ENCODE measurements at regions not wholly inside any gene's neighbourhood (a gene's known extent, or its start where the extent isn't known, plus 50 kb on each side); places are given as distances from the start of the nearest gene placed in this dataset.

- Histone ChIP-seq H3K27ac (ENCODE audit: low read length) (no peak overlapping the region), H3K27me3 (ENCODE audit: insufficient read depth, low read length, poor library complexity) (no peaks in the 10 kb centered on the region), H4K20me1 (ENCODE audit: insufficient read depth, low read length) (no peaks in the 10 kb centered on the region), H3K9ac (ENCODE audit: low read depth, low read length) (no peak overlapping the region), H3K9me3 (ENCODE audit: insufficient read depth, low read length, severe bottlenecking) (no peaks in the 10 kb centered on the region), H3K79me2 (ENCODE audit: insufficient read depth, low read length) (no peaks in the 10 kb centered on the region), H3K4me3 (ENCODE audit: low read depth in 1 of 2, low read length in 2 of 2) (no peak overlapping the region), H3K36me3 (ENCODE audit: insufficient read depth, low read length) (no peaks in the 10 kb centered on the region), H3K4me1 (ENCODE audit: insufficient read depth, low read length) (peaks cover 6% of the 10 kb centered on the region; the same call in 1 of the 2 replicates), H2AFZ (ENCODE audit: low read depth, low read length) (no peak overlapping the region), H3K4me2 (ENCODE audit: insufficient read depth, low read length) (no peak overlapping the region)
- DNase-seq (no peak), ATAC-seq (ENCODE audit: insufficient read depth, low read depth) (no peak)
- no peak for TF ChIP-seq CTCF (IDR thresholded peaks at IDR 0.05; ENCODE audit: borderline replicate concordance, extremely low read depth, low read length, poor library complexity, severe bottlenecking)
- no peak for TF ChIP-seq EZH2 (IDR thresholded peaks at IDR 0.05; ENCODE audit: borderline replicate concordance, low read depth, low read length, severe bottlenecking)
Observed at GRCh38 chr9:109934136-109934856, 154.3 kb downstream of the PALM2AKAP2 start.

DNA sequence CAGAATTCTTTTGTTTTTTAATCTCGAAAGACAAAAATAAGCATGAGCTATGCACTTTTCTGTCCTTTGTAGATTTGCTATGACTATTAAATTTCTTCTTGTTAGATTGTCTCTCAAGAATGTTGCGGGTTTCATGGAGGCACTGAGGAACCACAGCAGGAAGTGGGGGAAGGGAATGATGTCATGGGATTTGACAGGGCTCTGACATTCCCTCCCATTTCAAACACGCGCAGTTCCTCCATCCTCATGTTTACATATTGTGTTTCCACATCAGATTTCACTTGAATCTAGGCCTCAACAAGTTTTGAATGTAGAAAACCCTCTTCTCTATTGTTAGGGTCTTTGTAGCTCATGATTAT is 154.8 kb downstream of the PALM2AKAP2 start:
- Histone ChIP-seq H3K4me2 (ENCODE audit: insufficient read depth, low read length) (no peak overlapping the region), H2AFZ (ENCODE audit: low read depth, low read length) (no peak overlapping the region)
- no peak for DNase-seq

GRCh38 chr9:109935406-109936087 is 155.5 kb downstream of the PALM2AKAP2 start:
- Histone ChIP-seq H3K9ac (ENCODE audit: low read depth, low read length) (no peak overlapping the region), H4K20me1 (ENCODE audit: insufficient read depth, low read length) (no peaks in the 10 kb centered on the region), H3K79me2 (ENCODE audit: insufficient read depth, low read length) (no peaks in the 10 kb centered on the region), H3K4me1 (ENCODE audit: insufficient read depth, low read length) (peaks cover 6% of the 10 kb centered on the region; the same call in 1 of the 2 replicates), H3K9me3 (ENCODE audit: insufficient read depth, low read length, severe bottlenecking) (no peaks in the 10 kb centered on the region), H3K27ac (ENCODE audit: low read length) (no peak overlapping the region), H3K4me3 (ENCODE audit: low read depth in 1 of 2, low read length in 2 of 2) (no peak overlapping the region), H2AFZ (ENCODE audit: low read depth, low read length) (no peak overlapping the region), H3K4me2 (ENCODE audit: insufficient read depth, low read length) (no peak overlapping the region), H3K27me3 (ENCODE audit: insufficient read depth, low read length, poor library complexity) (no peaks in the 10 kb centered on the region), H3K36me3 (ENCODE audit: insufficient read depth, low read length) (no peaks in the 10 kb centered on the region)
- TF ChIP-seq CTCF (IDR thresholded peaks at IDR 0.05; ENCODE audit: borderline replicate concordance, extremely low read depth, low read length, poor library complexity, severe bottlenecking) (no peak), EZH2 (IDR thresholded peaks at IDR 0.05; ENCODE audit: borderline replicate concordance, low read depth, low read length, severe bottlenecking) (no peak)
- DNase-seq: no peak
- no peak for ATAC-seq (ENCODE audit: insufficient read depth, low read depth)

More for the DNA sequence above, 154.8 kb downstream of the PALM2AKAP2 start:
- Histone ChIP-seq H4K20me1 (ENCODE audit: insufficient read depth, low read length) (no peaks in the 10 kb centered on the region), H3K27ac (ENCODE audit: low read length) (no peak overlapping the region), H3K4me1 (ENCODE audit: insufficient read depth, low read length) (peaks cover 6% of the 10 kb centered on the region; the same call in 1 of the 2 replicates), H3K4me3 (ENCODE audit: low read depth in 1 of 2, low read length in 2 of 2) (no peak overlapping the region), H3K27me3 (ENCODE audit: insufficient read depth, low read length, poor library complexity) (no peaks in the 10 kb centered on the region), H3K36me3 (ENCODE audit: insufficient read depth, low read length) (no peaks in the 10 kb centered on the region), H3K79me2 (ENCODE audit: insufficient read depth, low read length) (no peaks in the 10 kb centered on the region), H3K9ac (ENCODE audit: low read depth, low read length) (no peak overlapping the region), H3K9me3 (ENCODE audit: insufficient read depth, low read length, severe bottlenecking) (no peaks in the 10 kb centered on the region)
- ATAC-seq (ENCODE audit: insufficient read depth, low read depth): no peak
- TF ChIP-seq EZH2 (IDR thresholded peaks at IDR 0.05; ENCODE audit: borderline replicate concordance, low read depth, low read length, severe bottlenecking) (no peak), CTCF (IDR thresholded peaks at IDR 0.05; ENCODE audit: borderline replicate concordance, extremely low read depth, low read length, poor library complexity, severe bottlenecking) (no peak)

Data from DND-41 (cell line).